PFSK-1 (cell line): ENCODE measurements at regions not wholly inside any gene's neighbourhood (a gene's known extent, or its start where the extent isn't known, plus 50 kb on each side); places are given as distances from the start of the nearest gene placed in this dataset.

ENCODE experiments used
- FOXP2 ChIP-seq: optimal IDR thresholded peaks from 2 replicates; pipeline ENCODE3; 2011; ENCODE audit warnings: borderline replicate concordance, control low read depth, inconsistent platforms; ENCODE audit not compliant: insufficient read depth; ENCODE audit errors: extremely low read length, extremely low read depth
- POLR2AphosphoS5 ChIP-seq: IDR thresholded peaks from 2 replicates; pipeline ENCODE4 v1.6.1; 2012; ENCODE audit warnings: low read depth, mild to moderate bottlenecking, control low read depth, low read length, moderate library complexity
- REST ChIP-seq, 2 experiments: IDR thresholded peaks; 2 replicates each; pipeline versions ENCODE4 v1.6.1 to v1.8.0; 2011 to 2012; ENCODE audit warnings: low read depth in 2 of 2, low read length in 2 of 2, control low read depth in 1 of 2, inconsistent platforms in 1 of 2, mild to moderate bottlenecking in 1 of 2, moderate library complexity in 1 of 2; ENCODE audit not compliant: insufficient read depth in 1 of 2
- SIN3A ChIP-seq: IDR thresholded peaks from 2 replicates; pipeline ENCODE4 v1.6.1; 2012; ENCODE audit warnings: mild to moderate bottlenecking, low read length, moderate library complexity, borderline replicate concordance; ENCODE audit not compliant: insufficient read depth
- TAF1 ChIP-seq: IDR thresholded peaks from 2 replicates; pipeline ENCODE4 v1.6.1; 2012; ENCODE audit warnings: low read length, control low read depth, borderline replicate concordance; ENCODE audit not compliant: insufficient read depth

GRCh38 chr6:21869085-21869771, 275.7 kb downstream of the SOX4 start:
- TF ChIP-seq FOXP2: no peak
- no peak for TF ChIP-seq TAF1
- no peak for TF ChIP-seq REST (IDR thresholded peaks at IDR 0.05; ENCODE audit: insufficient read depth in 1 of 2, low read depth in 2 of 2, low read length in 2 of 2)
- no peak for TF ChIP-seq SIN3A
- no peak for TF ChIP-seq POLR2AphosphoS5

- TF ChIP-seq REST (IDR thresholded peaks at IDR 0.05; ENCODE audit: insufficient read depth in 1 of 2, low read depth in 2 of 2, low read length in 2 of 2) (no peak), TAF1 (no peak), SIN3A (no peak), FOXP2 (no peak), POLR2AphosphoS5 (no peak)
Measured at GRCh38 chr6:21870076-21870730, 276.7 kb downstream of the SOX4 start.

- TF ChIP-seq POLR2AphosphoS5: no peak
- TF ChIP-seq TAF1: no peak
- TF ChIP-seq SIN3A: no peak
- TF ChIP-seq REST (IDR thresholded peaks at IDR 0.05; ENCODE audit: insufficient read depth in 1 of 2, low read depth in 2 of 2, low read length in 2 of 2): no peak
- TF ChIP-seq FOXP2: no peak
Measured at GRCh38 chr6:21871831-21872230, 278.3 kb downstream of the SOX4 start.

GRCh38 chr6:21872749-21873148, 279.2 kb downstream of the SOX4 start:
- TF ChIP-seq FOXP2 (no peak), REST (IDR thresholded peaks at IDR 0.05; ENCODE audit: insufficient read depth in 1 of 2, low read depth in 2 of 2, low read length in 2 of 2) (no peak), SIN3A (no peak), POLR2AphosphoS5 (no peak), TAF1 (no peak)
